ENCODE measurements at regions not wholly inside any gene's neighbourhood (a gene's known extent, or its start where the extent isn't known, plus 50 kb on each side); places are given as distances from the start of the nearest gene placed in this dataset.

DNA sequence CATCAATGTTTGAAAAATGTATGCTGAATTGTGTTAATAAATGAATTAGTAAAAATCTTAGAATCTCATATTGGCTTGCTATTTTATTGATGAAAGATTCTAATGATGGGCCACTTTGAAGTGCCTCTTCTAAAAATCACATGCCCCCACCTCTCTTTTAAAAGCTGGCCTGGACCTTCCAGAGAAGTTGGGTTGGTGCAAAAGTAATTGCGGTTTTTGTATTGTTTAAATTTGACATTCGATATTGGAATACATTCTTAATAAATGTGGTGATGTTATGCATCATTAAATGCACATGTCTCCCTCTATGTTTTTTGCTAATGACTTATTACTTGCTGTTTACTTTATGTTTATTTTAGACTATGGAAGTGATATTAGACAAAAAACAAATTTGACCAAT, 314.6 kb upstream of the C16orf82 start:
- TF ChIP-seq, protein P1, sequence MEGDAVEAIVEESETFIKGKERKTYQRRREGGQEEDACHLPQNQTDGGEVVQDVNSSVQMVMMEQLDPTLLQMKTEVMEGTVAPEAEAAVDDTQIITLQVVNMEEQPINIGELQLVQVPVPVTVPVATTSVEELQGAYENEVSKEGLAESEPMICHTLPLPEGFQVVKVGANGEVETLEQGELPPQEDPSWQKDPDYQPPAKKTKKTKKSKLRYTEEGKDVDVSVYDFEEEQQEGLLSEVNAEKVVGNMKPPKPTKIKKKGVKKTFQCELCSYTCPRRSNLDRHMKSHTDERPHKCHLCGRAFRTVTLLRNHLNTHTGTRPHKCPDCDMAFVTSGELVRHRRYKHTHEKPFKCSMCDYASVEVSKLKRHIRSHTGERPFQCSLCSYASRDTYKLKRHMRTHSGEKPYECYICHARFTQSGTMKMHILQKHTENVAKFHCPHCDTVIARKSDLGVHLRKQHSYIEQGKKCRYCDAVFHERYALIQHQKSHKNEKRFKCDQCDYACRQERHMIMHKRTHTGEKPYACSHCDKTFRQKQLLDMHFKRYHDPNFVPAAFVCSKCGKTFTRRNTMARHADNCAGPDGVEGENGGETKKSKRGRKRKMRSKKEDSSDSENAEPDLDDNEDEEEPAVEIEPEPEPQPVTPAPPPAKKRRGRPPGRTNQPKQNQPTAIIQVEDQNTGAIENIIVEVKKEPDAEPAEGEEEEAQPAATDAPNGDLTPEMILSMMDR (IDR thresholded peaks at IDR 0.05; ENCODE audit: insufficient read depth, low read depth, low read length, missing control alignments) = no peak
- H3K4me3 ChIP-seq (ENCODE audit: low read depth, low read length) = no peak overlapping the region
- DNase-seq (ENCODE audit: low read depth) = no peak

DNA sequence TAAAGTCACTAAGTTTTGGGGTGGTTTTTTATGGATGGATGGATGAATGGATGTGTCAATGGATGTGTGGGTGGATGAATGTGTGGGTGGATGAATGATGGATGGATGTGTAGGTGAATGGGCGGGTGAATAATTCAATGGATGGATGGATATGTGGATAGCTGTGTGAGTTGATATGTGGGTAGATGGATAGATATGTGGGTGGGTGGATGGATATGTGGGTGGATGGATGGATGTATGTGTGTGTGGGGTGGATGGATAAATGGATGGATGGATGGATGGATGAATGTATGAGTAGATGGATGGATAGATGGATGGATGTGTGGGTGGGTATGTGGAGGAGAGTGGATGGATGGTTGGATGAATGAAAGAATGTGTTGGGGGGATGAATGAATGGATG, 310.1 kb upstream of the C16orf82 start:
- TF ChIP-seq, protein P1 (IDR thresholded peaks at IDR 0.05; ENCODE audit: insufficient read depth, low read depth, low read length, missing control alignments) = no peak
- no peak overlapping the region for H3K4me3 ChIP-seq (ENCODE audit: low read depth, low read length)

GRCh38 chr16:26762594-26762993, 304.1 kb upstream of the C16orf82 start:
- H3K4me3 ChIP-seq (ENCODE audit: low read depth, low read length) = no peak overlapping the region
- DNase-seq (ENCODE audit: low read depth) = no peak
- TF ChIP-seq, protein P1 (IDR thresholded peaks at IDR 0.05; ENCODE audit: insufficient read depth, low read depth, low read length, missing control alignments) = no peak

More for the DNA sequence above, 310.1 kb upstream of the C16orf82 start:
- DNase-seq (ENCODE audit: low read depth) = no peak

GRCh38 chr16:26765087-26765486, 301.6 kb upstream of the C16orf82 start:
- TF ChIP-seq, protein P1 (IDR thresholded peaks at IDR 0.05; ENCODE audit: insufficient read depth, low read depth, low read length, missing control alignments) = peak; percentile 46
- H3K4me3 ChIP-seq (ENCODE audit: low read depth, low read length) = no peak overlapping the region
- DNase-seq (ENCODE audit: low read depth) = peak; percentile 13

- TF ChIP-seq, protein P1 (IDR thresholded peaks at IDR 0.05; ENCODE audit: insufficient read depth, low read depth, low read length, missing control alignments) = no peak
- H3K4me3 ChIP-seq (ENCODE audit: low read depth, low read length) = no peak overlapping the region
- no peak for DNase-seq (ENCODE audit: low read depth)
Observed at GRCh38 chr16:26768385-26769010, 298.2 kb upstream of the C16orf82 start.

DNA sequence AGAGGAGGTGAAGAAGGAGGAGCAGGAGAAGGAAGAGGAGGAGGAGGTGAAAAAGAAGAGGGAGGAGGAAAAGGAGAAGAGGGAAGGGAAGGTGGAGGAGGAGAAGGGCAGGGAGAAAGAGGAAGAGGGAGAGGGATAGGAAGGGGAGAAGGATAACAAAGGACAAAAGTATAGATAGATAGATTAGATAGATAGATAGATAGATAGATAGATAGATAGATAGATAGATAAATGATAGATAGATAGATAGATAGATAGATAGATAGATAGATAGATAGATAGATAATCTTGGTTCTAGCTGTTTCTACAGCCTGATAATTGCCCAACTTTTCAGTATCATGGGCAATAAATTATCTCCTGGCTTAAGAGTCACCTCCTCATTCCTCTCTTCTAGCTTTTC, 296.2 kb upstream of the C16orf82 start:
- H3K4me3 ChIP-seq (ENCODE audit: low read depth, low read length) = no peak overlapping the region
- no peak for DNase-seq (ENCODE audit: low read depth)
- TF ChIP-seq, protein P1 (IDR thresholded peaks at IDR 0.05; ENCODE audit: insufficient read depth, low read depth, low read length, missing control alignments) = no peak

DNA sequence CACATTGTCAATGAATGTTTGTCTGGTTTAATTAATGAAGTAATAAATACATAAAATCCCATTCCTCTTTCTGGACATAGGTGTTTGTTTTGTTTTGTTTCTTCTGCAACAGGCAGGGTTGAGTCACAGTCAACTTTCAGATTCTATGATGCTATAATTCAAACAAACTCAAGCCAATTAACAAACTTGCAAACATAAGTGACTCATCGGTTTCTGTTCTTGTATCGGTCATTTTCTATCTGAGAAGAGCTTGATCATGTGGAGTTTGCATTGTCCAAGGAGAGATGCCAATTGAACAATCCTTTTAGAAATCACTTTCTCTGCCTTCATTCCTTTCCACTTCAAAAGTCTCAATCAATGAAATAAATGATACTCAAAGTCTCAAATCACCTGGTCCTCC, 294.2 kb upstream of the C16orf82 start:
- no peak overlapping the region for H3K4me3 ChIP-seq (ENCODE audit: low read depth, low read length)
- TF ChIP-seq, protein P1 (IDR thresholded peaks at IDR 0.05; ENCODE audit: insufficient read depth, low read depth, low read length, missing control alignments) = no peak
- peak; percentile 15 for DNase-seq (ENCODE audit: low read depth)
